Stimulated activated CD4-positive, alpha-beta T cell treated with anti-CD3 and anti-CD28 coated beads, Interleukin-2, amount 100 ng/mL, for 48 hours (primary cell): ENCODE measurements at regions not wholly inside any gene's neighbourhood (a gene's known extent, or its start where the extent isn't known, plus 50 kb on each side); places are given as distances from the start of the nearest gene placed in this dataset.

Source experiments
- DNase-seq, 2 donors: peaks; one replicate each; pipeline ENCODE4 v3.0.0-alpha.2; 2020

DNA sequence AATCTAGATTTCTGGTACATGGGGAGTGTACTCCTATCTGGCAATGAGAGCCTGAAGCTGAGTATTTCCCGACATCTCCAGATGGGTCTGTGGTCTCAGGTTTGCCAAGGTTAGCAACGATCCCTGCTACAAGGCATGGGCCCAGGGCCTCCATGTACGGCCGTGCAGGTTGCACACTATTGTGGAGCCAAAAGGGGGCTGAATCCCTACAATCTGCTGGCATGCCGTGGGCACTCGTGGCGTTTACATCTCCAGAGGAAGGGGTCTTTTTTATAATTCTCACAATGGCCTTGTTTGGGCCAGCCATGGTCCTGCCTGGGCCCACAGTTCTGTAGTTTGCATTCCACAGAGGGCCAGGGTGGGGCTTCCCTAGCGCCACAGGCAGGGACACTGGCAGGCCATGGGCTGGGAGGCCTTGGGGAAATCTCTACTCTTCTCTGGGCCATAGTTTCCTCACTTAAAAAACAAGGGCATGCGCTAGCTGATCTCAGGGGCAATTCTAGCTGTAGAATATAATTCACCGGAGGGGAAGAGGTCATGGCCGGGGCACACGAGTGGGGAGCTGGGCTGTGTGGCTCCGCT is 68.9 kb upstream of the TLE3 start:
- DNase-seq, result no peak

DNA sequence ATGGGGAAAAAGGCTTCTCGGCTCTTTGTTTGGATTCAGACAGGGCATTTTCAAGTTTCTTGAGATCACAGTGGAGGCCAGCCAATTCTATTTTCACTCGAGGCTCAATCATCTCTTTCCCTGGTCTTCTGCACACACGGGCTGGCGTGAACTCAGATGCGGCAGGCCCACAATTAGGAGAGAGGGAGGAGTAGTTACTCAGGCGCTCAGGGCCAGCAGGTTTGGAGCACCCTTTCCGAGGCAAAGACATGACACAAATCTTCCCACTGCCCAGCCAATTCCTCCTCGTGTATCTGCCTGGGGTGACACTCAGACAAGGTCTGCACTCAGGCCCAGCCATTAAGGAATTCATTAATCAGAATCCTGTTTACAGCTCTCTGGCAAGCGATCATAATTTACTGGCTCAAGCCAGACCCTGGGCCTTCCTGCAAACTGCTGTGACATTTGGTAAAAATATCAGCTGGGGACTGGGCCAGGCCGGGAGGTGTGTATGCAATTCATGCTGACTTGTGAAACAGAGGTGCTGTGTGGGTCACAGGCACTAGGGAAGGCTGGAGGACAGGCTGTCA is 68.1 kb upstream of the TLE3 start:
- no peak for DNase-seq

DNA sequence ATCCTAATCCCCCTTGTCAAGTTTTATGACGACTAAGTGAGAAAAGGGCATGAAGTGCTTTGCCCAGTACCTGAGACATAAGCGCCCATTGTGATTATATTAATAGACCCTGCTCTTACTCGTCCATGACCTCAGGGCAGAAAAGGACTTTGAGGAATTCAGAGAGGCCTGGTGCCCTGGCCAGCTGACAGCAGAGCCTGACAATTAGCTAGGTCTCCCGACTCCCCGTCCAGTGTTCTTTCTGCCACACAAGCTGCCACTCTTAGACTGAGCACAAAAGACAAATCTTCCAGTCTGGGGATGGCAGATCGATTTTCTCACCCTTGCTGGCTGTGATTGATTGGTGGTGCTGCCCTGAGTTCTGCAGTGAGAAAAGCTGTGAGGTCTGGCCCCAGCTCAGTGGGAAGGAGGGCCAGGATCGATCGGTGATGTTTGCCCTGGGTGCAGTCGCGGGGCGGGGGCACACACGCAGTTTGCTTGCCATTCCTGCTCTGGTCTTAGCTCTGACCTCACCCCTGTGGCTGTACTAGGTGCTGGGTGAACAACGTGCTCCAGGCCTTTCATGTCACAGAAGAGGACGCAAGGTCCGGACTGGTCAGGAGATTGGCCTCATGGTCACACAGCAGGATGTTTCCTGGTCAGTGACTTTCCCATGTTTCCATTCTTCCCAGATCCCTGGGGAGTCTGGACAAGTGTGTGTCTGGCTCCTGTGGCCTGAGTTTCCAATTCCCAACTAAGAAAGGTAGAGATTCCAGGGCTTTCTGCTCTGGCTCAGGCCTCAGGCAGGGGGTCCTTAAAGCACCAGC is 67.4 kb upstream of the TLE3 start:
- no peak for DNase-seq

DNA sequence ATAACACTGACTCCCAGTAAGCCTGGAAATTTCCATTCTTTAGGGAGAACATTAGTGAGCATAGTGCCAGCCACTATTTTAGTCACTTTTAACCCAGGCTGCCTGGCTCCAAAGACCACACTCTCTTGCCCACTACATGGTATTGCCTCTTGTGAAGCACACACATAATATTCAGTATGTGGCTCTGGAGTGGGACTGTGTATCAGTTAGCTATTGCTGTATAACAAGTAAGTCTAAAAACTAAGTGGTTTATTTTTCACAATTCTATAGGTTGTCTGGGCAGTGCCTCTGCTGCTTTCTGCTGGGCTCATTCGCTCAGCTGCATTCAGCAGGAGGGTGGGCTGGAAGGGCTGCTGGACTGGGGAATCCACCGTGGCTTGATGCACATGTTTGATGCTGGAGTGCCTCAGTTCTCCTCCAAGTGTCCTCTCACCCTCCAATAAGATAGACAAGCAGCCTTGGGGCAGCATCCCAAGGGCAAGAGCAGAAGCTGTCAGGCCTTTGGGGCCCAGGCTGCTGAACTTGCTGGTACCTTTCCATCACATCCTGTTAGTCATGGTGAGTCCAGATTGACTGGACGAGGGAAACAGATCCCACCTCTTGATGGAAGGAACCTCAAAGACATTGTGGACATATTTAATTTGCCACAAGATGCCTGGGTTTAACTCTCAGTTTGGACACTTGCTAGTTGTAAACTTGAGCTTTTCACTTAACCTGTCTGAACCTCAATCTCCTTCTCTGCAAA is 66.6 kb upstream of the TLE3 start:
- no peak for DNase-seq

DNA sequence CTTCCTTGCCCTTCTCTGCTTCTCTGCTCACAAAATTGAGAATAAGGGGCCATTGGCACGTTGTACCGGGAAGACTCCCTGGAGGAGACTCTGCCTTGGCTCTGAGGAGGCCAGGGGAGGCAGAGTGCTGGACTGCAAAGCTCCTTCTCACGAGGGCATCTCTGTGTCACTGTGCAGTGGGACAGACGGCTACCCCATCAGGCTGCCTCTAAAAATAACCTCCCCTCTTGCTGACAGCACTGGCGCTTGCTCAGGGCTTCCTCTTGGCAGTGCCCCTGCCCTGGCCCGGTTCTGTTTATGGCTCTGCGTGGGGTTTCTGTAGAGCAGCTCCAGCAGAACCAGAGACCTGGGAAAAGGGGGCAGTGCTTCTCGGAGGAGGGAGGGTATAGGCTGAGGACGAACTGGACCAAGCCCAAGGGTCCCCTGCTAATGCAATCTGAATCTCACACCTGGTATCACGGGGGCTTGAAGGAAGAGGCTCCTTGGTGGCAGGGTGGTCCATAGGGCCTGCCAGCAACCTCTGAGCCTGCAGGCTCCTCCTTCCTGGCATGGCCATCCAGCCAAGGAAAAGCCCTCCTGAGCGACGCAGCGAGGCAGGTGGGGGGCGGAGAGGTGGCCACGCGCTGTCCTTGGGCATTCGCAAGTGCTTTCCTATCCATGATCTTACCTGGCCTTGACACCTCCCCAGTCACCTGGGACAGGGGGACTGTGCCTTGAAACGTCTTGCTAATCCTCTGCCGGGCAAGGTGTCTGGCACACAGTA is 63.3 kb upstream of the TLE3 start:
- no peak for DNase-seq

DNA sequence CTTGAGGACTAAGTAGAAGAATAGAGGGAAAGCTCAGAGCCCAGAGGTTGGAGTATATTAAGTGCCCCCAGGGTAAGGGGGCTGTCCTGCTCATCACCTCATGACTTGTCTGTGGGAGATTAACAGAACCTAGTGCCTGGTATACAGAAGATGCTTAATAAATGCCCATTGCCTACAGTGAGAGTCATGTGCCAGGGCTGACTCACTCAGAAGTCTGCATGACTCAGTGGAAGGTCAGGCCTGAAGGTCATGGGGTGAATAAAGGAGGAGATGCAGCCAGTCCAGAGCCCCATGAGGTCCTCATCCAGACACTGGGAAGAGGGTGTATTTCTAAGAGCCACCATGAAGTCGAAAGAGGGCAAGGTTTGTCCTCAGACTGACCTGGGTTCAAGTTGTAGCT is 62.5 kb upstream of the TLE3 start:
- DNase-seq, result no peak

DNA sequence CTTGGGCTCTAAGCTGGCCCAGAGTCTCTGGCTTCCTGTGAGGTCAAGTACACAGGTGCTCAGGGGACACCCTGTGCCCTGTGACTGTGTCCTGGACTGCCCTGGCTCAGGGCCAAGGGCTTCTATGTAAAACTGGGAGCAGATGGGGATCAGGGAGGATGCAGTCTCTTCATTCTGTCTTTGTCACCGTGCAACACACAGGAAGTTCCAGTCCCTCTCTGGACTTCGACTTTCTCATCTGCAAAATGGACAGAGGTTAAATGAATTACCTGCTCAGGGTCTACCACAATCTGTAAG is 61.9 kb upstream of the TLE3 start:
- no peak for DNase-seq

DNA sequence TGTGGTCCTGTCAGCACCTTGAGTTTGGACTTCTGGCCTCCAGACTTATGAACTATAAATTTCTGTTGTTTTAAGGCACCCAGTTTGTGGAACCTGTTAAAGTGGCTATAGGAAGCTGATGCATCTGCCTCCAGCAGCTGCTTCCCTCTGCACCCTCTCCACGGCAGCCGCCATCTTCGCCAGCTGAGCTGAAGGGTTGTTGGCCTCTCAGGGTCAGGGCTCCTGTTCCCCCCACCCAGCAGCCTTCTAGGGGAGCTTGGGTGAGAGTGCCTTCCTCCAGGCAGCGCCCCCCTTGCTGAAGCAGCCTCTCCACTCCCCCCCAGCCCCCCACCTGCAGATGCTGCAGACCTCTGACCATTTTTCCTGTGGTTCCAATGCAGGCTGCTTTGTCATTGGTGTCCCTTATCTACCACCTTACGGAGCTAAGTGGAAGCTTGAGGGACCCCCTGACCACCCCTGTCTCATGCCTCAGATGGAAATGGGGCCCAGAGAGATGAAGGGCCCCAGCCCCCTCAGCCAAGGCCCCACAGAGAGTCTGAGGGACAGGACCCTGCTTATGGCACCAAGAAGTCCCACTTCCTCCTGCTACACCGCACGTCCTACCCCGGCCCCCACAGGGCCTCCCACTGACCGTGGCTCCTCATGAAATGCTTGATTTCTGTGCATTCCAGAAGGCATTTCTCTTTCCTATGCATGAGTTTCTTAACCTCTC is 61.4 kb upstream of the TLE3 start:
- no peak for DNase-seq

DNA sequence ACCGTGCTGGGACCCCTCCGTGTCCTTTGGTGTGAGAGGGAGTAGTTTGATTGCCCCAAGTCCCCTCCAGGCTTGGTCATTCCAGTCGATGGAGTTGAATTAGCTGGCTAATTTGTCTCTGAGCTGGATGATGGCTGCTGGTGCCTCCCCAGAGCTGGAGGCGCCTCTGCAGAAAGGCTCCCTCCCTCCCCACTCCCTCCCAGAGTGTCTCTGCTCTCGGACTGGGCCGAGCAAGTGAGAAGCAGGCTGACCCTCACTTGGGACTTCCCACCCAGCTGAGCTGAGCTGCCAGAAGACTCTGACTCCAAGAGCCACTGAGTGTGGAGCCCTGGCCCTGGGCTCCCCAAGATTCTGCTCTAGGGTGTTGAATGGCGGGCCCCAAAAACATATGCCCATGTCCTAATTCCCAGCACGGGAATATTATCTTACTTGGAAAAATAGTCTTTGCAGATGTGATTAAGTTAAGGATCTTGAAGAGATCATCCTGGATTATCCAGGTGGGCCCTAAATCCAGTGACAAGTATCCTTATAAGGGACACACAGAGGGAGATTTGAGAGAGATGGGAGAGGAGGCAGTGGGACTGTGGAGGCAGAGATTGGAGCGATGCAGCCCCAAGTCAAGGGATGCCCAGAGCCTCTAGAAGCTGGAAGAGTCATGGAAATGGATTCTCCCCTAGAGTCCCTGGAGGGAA is 60.7 kb upstream of the TLE3 start:
- no peak for DNase-seq

DNA sequence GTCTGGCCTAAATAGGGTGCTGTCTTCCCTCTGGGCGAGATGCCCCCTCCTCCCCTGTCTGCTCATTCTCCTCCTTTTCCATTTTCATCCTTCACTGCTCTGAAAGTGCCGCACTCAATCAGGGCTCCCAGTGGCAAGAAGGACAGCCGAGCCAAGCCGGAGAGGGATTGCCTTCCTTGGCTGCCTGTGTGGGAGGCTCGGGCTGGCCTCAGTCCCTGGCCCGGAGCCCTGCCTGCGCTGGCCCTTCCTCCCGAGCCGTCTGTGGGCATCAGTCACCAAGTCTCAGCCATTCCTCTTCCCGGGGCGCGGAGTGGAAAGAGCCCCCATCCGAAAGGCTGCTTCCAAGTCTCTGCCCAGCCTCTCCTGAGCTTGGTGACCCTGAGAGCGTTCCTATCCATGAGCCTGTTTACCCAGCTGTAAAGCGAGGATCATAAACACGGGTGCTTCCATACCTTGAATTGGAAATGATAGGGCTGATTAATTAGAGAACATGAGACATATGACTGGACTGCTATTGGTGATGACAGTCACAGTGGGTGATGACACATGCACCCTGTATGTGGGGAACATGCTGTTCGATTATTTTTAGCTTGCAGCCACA is 59.1 kb upstream of the TLE3 start:
- DNase-seq, result no peak

DNA sequence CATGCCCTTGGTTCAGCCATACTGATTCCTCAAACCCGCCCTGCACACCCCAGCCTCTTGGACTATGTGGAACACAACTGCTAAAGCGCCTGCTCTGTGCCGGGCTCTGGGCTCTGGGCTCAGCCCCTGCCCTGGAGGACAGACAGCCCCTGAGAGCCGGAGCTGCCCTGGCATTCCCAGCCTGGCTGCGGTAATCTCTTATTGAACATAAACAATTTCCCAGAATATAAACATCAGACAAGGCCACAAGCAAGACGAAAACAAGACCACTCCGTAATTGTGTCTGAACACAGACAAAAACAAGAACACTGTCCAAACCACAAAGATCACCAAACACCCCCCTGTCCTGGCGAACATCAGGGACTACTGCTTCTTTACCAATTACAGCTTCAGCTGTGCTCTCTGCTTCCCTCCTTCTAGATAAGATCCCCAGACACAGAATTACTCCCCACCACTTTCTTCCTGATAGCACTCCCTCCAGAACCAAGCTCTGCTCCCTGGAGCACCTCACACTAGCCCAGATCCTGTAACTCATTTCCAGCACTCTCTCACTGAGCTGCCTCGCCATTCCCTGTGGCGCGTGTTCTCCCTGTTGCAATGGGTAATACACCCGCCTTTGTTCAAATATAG is 57.1 kb upstream of the TLE3 start:
- DNase-seq, result no peak

DNA sequence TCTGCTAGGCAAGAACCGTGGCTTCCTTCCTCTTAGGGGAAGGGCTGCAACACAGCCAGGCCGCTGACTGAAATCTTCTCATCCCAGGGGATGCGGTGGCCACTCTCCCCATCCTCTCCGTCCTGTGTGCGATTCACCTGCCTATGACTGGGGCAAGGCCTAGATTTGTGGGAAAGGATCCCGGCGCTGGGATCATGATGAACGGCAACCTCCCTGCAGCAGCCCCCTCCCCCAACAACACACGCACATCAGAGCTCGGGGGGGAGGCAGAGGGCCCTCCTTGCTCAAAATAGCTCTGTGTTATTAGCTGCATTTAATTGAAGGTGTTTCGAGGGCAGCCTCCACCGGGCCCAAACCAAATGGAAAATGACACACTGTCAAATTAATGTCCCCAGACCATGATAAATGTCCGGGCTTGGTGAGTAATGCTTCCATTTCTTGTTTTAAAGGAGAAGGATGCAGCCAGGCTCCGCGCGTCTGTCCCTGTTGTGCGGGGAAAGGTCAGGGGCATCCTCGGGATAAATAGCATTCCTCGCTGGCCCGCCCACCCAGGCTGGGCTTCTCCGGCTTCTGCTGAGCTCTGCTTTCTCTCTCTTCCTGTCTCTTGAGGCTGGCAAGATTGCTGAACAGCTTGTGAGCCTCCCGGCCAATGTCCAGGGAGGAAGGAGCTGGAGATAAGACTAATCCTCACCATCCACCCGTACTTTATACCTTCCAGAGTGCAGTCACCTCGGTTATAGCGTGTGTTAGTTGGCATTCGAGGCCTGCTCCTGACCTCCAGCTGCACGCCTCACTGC is 56.4 kb upstream of the TLE3 start:
- DNase-seq, result no peak

DNA sequence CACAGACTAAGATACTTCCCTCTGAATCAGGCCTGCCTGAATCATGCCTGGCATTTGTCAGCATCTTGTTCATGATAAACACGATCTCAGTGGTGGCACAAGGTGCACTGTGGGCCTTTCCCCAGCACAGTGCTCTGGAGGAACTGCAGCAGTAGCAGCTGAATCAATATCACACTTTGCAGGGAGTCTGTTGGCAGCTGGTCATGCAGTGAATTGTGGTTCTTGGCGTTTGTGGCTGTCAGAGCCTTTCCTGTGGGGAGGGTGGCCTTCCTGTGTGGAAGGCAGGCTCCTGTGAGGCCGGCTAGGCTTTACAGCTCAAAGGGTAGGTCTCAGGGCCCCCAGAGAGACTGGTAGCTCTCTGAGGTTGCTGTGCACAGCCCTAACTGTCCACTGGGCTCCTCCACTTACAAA is 54.4 kb upstream of the TLE3 start:
- no peak for DNase-seq

DNA sequence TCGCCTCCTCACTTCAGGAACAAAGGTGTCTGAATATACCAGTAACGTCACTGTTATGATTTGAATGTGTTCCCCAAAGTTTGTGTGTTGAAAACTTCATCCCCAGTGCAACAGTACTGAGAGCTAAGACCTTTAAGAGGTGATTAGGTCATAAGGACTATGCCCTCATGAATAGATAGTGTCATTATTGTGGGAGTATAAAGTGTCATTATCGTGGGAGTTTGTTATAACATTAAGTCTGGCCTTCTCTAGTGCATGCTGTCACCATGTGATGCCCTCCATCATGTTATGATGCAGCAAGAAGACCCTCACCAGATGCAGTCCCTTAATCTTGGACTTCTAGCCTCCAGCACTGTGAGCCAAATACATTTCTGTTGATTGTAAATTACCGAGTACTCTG is 53.7 kb upstream of the TLE3 start:
- no peak for DNase-seq

DNA sequence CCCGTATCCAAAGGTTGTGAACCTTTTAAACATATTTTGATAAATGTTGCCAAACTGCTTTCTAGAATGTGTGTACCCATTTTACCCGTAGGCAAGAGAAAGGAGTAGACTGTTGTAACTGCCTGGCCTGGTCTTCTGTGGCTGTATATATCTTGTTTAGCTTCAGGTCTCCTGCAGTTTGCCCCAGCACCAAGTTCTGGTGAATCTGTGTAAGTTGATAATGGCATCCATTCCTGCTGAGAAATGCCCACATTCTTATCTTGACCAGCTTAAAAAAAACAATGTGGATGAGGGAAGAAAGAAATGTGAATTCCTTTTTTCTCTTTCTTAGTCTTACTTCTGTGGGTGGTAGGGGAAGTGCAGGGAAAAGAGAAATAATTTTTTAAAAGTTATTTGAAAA is 53.3 kb upstream of the TLE3 start:
- DNase-seq, result no peak

DNA sequence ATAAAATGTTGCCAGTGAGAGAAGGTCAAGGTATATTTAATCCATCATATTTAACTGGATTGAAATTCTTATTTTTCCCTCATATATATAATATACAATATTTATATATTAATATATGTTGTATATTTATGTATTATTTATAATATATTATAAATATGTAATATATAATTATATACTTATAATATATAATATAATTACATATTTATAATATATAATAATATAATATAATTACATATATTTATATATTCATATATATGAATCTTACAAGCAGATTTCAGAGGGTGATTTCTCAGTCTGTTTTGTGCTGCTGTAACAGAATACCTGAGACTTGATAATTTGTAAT is 52.7 kb upstream of the TLE3 start:
- DNase-seq, result no peak

DNA sequence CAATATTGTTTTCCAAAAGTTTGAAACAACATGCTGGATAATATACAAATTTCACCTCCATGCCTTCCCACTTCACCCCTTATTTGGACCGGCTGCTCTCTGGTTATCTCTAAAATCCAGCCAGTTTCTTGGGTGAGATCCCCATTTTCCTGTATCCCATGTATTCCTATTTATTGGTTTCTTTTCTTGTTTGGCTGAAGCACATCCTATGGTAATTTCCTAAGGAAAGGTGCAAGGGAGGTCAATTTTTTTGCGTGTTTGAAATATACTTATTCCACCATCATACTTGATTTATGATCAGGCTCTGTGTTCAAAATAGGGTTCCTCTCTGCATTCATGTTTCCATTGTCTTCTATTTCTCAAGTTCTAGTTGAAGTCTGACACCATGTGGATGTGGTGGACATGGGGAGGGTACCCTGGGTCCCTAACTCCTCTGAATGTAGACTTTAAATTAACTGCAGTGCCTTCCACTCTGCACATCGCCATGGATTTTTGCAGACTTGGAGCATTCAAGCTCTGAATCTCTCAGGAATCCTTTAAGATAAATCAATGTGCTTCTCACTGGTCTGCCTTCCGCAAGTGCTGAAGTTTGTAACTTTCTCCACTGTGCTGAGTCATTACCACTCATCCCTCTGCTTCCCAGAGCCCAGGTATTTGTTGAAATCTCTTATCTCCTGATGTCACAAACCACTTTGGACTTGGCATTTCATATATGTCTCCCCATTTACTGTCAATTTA is 52.1 kb upstream of the TLE3 start:
- no peak for DNase-seq

DNA sequence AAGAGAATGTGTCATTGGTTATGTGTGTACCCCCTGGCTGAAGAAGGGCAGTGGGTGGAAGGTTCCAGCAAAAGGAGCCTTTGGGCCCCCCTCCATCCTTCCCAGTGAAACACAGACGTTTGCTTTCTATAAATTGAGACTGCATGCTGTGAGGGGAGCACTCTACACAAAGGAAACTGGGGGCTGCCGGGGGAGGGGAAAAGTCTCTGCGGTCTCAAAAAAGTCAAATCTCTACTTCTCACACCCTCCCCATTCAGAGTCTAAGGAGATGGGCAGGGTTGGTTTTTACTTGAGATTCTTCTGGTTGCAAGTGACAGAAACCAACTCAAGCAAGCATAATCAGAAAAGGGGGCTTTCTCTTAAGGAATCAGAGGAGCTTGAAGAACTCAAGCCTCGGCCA is 50.1 kb upstream of the TLE3 start:
- no peak for DNase-seq
